ENCODE measurements at regions not wholly inside any gene's neighbourhood (a gene's known extent, or its start where the extent isn't known, plus 50 kb on each side); places are given as distances from the start of the nearest gene placed in this dataset.

DNA sequence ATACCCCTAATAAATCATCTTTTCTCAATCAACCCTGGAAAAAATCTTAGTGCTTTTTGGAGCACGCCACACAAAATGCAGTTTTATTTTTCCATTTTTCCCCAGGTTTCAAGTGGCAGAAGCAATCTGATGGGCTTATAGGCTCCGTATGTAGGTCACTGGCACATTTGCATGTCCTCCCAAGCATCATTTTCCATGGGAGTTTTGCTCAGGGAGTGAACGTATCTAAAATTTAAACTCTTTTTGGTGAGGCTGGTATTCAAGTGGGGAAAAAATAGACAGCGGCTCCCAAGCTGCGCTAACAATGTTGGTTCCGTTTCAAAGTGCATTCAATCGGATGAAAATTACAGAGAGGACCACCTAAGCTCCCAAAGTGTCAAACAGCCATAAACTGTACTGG lies 233.4 kb downstream of the MEX3B start:
- TF ChIP-seq EP300 (IDR thresholded peaks at IDR 0.05; ENCODE audit: borderline replicate concordance in 1 of 2, low read depth in 1 of 2, low read length in 1 of 2) (no peak), TCF12 (IDR thresholded peaks at IDR 0.05) (no peak), SIN3A (IDR thresholded peaks at IDR 0.05; ENCODE audit: borderline replicate concordance, low read depth, low read length) (no peak)
- TF ChIP-seq, protein P1, sequence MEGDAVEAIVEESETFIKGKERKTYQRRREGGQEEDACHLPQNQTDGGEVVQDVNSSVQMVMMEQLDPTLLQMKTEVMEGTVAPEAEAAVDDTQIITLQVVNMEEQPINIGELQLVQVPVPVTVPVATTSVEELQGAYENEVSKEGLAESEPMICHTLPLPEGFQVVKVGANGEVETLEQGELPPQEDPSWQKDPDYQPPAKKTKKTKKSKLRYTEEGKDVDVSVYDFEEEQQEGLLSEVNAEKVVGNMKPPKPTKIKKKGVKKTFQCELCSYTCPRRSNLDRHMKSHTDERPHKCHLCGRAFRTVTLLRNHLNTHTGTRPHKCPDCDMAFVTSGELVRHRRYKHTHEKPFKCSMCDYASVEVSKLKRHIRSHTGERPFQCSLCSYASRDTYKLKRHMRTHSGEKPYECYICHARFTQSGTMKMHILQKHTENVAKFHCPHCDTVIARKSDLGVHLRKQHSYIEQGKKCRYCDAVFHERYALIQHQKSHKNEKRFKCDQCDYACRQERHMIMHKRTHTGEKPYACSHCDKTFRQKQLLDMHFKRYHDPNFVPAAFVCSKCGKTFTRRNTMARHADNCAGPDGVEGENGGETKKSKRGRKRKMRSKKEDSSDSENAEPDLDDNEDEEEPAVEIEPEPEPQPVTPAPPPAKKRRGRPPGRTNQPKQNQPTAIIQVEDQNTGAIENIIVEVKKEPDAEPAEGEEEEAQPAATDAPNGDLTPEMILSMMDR (IDR thresholded peaks at IDR 0.05), result no peak
- TF ChIP-seq, protein P2, sequence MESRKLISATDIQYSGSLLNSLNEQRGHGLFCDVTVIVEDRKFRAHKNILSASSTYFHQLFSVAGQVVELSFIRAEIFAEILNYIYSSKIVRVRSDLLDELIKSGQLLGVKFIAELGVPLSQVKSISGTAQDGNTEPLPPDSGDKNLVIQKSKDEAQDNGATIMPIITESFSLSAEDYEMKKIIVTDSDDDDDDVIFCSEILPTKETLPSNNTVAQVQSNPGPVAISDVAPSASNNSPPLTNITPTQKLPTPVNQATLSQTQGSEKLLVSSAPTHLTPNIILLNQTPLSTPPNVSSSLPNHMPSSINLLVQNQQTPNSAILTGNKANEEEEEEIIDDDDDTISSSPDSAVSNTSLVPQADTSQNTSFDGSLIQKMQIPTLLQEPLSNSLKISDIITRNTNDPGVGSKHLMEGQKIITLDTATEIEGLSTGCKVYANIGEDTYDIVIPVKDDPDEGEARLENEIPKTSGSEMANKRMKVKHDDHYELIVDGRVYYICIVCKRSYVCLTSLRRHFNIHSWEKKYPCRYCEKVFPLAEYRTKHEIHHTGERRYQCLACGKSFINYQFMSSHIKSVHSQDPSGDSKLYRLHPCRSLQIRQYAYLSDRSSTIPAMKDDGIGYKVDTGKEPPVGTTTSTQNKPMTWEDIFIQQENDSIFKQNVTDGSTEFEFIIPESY (IDR thresholded peaks at IDR 0.05; ENCODE audit: borderline replicate concordance, low read depth), result no peak
